WERI-Rb-1 (cell line): ENCODE measurements at regions not wholly inside any gene's neighbourhood (a gene's known extent, or its start where the extent isn't known, plus 50 kb on each side); places are given as distances from the start of the nearest gene placed in this dataset.
"Not testable (repeated sequence)": the region's sequence is repeated elsewhere in the genome, so short reads cannot be mapped to it uniquely, and the experiment has no call there.

ENCODE experiments used
- DNase-seq: peaks from one replicate; pipeline ENCODE4 v3.0.0-alpha.2; 2020
- H3K27ac ChIP-seq: fragments of 250-450 bp; sonication (Bioruptor Pico); 2 replicates; pipeline ENCODE4 v1.5.1; 2020; ENCODE audit warnings: mild to moderate bottlenecking, moderate library complexity
- H3K27me3 ChIP-seq: fragments of 250-450 bp; sonication (Bioruptor Pico); 2 replicates; pipeline ENCODE4 v1.5.1; 2021; ENCODE audit warnings: mild to moderate bottlenecking, low read depth, moderate library complexity; ENCODE audit not compliant: insufficient read depth, severe bottlenecking
- H3K36me3 ChIP-seq: fragments of 250-450 bp; sonication (Bioruptor Pico); 2 replicates; pipeline ENCODE4 v1.5.1; 2020; ENCODE audit warnings: mild to moderate bottlenecking, moderate library complexity
- H3K4me3 ChIP-seq: 2 replicates; pipeline ENCODE4 v1.5.1; 2011; ENCODE audit warnings: low read depth, mild to moderate bottlenecking, control low read depth, low read length
- H3K9me3 ChIP-seq: fragments of 250-450 bp; sonication (Bioruptor Pico); 2 replicates; pipeline ENCODE4 v1.5.1; 2021; ENCODE audit warnings: mild to moderate bottlenecking, moderate library complexity; ENCODE audit not compliant: severe bottlenecking
- TF ChIP-seq, protein P1 (sequence below): IDR thresholded peaks from 2 replicates; pipeline ENCODE4 v1.5.1; 2011; ENCODE audit warnings: low read depth, mild to moderate bottlenecking, control low read depth, inconsistent platforms, low read length

DNA sequence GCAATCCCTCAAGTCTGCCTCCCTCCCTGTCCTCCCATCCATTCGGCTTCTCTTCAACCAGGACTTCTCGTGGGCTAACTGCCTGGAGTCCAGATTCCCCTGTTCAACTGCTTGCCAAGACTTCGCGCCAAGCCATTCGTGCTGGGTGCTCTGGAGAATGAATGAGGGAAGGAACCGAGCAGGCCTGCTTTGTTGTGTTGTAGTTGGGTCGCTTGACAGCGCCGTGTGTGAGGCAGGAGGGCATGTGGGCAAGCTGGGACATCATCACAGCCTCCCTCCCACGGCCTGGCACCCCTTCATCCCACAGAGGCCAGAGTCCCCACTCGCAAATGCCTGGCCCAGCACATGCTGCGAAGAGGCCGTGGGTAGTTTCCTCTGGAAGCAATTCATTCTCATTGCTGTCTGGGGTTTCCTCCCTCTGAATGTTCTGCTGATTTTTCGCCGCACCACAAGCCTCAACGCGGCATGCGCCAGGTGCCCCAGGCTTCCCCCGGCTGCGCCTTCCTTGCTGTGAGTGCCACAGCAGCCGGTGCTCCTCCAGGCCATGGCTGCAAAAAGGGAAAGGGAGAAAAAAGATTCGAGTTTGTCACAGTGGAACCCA is 336.0 kb downstream of the QKI start:
- no peak for DNase-seq
- H3K36me3 ChIP-seq, result no peaks in the 10 kb centered on the region
- no peaks in the 10 kb centered on the region for H3K27me3 ChIP-seq
- TF ChIP-seq, protein P1, sequence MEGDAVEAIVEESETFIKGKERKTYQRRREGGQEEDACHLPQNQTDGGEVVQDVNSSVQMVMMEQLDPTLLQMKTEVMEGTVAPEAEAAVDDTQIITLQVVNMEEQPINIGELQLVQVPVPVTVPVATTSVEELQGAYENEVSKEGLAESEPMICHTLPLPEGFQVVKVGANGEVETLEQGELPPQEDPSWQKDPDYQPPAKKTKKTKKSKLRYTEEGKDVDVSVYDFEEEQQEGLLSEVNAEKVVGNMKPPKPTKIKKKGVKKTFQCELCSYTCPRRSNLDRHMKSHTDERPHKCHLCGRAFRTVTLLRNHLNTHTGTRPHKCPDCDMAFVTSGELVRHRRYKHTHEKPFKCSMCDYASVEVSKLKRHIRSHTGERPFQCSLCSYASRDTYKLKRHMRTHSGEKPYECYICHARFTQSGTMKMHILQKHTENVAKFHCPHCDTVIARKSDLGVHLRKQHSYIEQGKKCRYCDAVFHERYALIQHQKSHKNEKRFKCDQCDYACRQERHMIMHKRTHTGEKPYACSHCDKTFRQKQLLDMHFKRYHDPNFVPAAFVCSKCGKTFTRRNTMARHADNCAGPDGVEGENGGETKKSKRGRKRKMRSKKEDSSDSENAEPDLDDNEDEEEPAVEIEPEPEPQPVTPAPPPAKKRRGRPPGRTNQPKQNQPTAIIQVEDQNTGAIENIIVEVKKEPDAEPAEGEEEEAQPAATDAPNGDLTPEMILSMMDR, result no peak
- no peak overlapping the region for H3K27ac ChIP-seq
- H3K9me3 ChIP-seq, result no peaks in the 10 kb centered on the region
- no peak overlapping the region for H3K4me3 ChIP-seq

DNA sequence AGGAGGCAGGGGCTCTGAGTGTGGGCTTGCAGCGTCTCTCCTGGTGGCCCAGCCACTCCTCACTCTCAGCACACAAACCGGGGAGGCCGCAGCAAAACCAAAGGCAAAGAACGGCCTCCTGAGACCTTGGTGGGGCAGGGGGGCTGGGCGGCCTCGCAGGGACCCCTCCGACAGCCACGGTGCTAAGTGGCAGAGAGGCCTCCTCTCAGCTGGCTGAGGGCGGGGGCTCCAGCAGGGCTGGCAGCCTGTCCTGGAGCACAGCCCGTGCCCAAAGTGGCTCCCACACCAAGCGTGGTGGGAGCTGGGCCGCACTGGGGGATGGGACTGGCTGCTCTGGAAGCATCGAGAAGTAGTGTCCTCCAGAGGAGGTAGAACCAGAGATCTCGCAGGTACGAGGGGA is 334.4 kb downstream of the QKI start:
- no peak for DNase-seq
- no peaks in the 10 kb centered on the region for H3K36me3 ChIP-seq
- TF ChIP-seq, protein P1, result no peak

GRCh38 chr6:163748036-163748435 is 333.5 kb downstream of the QKI start:
- TF ChIP-seq, protein P1, result no peak
- Histone ChIP-seq H3K9me3 (no peaks in the 10 kb centered on the region), H3K36me3 (no peaks in the 10 kb centered on the region), H3K27me3 (no peaks in the 10 kb centered on the region), H3K27ac (no peak overlapping the region), H3K4me3 (no peak overlapping the region)
- DNase-seq, result no peak

More for the DNA sequence above, 334.4 kb downstream of the QKI start:
- Histone ChIP-seq H3K9me3 (no peaks in the 10 kb centered on the region), H3K27ac (no peak overlapping the region), H3K27me3 (no peaks in the 10 kb centered on the region), H3K4me3 (no peak overlapping the region)

DNA sequence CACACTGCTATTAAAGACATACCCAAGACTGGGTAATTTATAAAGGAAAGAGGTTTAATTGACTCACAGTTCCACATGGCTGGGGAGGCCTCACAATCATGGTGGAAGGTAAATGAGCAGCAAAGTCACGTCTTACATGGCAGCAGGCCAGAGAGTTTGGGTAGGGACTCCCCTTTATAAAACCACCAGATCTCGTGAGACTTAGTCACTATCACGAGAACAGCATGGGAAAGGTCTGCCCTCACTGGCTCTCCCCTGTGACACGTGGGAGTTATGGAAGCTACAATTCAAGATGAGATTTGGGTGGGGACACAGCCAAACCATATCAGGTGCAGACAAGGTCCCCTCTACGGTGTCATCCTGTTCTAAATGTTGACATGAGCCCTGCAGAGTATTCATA is 332.5 kb downstream of the QKI start:
- not testable (repeated sequence) for H3K4me3 ChIP-seq, DNase-seq, H3K27me3 ChIP-seq, H3K36me3 ChIP-seq, H3K9me3 ChIP-seq, H3K27ac ChIP-seq

DNA sequence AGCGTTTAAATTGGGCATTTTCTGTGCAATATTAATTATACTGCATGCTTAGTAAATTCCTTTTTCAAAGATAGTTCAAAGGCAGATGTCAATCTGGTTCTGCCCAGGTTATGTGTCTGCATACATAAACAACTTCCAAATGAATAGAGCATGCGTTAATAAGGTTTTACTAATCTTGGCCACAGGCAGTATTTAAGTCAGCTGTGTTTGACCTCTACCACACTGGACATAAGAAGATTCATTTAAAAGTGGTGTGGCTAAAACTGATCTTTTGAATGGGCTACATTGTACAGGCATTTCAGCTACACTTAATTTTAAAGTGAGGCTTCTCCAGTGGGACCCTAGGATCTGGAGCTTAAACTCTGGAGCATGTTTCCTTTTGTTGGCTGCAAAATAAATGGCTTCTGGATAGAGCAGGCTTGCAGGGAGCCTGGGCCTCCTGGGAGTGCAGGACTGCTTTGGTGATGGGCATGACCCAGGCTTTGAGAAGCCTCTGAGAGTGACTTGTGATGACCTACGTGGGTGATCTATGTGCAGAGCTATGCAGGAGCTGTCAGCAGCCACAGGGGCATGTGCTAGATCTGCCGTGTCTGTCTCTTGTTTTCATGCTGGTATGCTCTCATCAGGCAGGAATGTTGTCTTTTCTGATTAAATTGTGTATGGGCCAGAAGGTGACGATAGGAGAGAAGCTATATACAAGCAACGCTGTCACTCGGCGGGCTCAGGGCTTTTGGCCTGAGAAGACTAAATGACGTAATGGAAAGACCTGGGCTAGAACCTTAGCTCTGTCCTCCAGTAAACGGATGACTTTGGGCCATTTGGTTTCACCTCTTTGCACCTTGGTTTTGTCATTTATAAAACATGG is 331.2 kb downstream of the QKI start:
- H3K27ac ChIP-seq, result no peak overlapping the region
- H3K27me3 ChIP-seq, result no peaks in the 10 kb centered on the region
- H3K4me3 ChIP-seq, result no peak overlapping the region
- TF ChIP-seq, protein P1, result no peak
- H3K36me3 ChIP-seq, result no peaks in the 10 kb centered on the region
- H3K9me3 ChIP-seq, result no peaks in the 10 kb centered on the region
- no peak for DNase-seq

DNA sequence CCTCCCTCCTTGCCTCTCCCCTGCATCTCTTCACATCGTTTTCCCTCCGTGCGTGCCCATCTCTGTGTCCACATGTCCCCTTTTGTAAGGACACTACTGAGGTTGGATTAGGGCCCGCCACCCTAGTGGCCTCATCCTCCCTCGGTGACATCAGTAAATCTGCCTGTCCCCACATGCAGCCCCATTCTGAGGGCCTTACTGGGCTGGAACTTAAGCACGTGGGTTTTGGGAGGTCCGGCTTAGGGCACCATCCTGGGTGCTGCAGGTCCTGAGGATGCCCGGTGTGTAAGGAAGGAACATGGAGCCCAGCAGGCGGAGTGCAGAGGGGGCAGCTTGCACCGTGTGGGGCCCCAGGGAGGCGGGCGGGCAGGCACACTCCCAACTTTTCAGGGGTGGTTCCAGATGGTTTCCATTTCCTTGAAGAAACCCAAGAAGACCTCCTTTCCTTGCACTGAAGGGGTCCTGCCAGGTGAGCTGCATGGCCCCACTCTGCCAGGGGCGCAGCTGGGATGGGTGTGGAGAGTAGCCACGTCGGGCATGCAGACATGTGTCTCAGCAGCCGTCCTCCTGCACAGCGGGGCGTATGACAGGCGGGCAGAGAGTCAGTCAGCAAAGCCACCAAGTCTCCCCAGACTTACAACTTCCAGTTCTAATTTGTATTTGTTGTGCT is 329.9 kb downstream of the QKI start:
- H3K4me3 ChIP-seq, result no peak overlapping the region
- no peaks in the 10 kb centered on the region for H3K27me3 ChIP-seq
- H3K27ac ChIP-seq, result no peak overlapping the region
- TF ChIP-seq, protein P1, result no peak
- no peaks in the 10 kb centered on the region for H3K9me3 ChIP-seq
- no peak for DNase-seq
- H3K36me3 ChIP-seq, result no peaks in the 10 kb centered on the region
